OCI-LY1 (cell line): ENCODE measurements at regions not wholly inside any gene's neighbourhood (a gene's known extent, or its start where the extent isn't known, plus 50 kb on each side); places are given as distances from the start of the nearest gene placed in this dataset.

Experiments used
- CTCF ChIP-seq: fragments of 200-600 bp; sonication (generic), shearing (Covaris generic); IDR thresholded peaks from 2 replicates; pipeline ENCODE4 v1.5.1; 2017; ENCODE audit warnings: mild to moderate bottlenecking, antibody characterized with exemption, low read length, moderate library complexity, mixed read lengths
- EZH2 ChIP-seq: fragments of 200-600 bp; sonication (generic), shearing (Covaris generic); IDR thresholded peaks from 2 replicates; pipeline ENCODE4 v1.8.0; 2017; ENCODE audit warnings: borderline replicate concordance, mixed run types, mild to moderate bottlenecking, antibody characterized with exemption, low read length, moderate library complexity, mixed read lengths

GRCh38 chr2:66030553-66030952, 404.4 kb upstream of the MEIS1 start:
- no peak for TF ChIP-seq CTCF
- TF ChIP-seq EZH2: no peak
